ENCODE measurements at regions not wholly inside any gene's neighbourhood (a gene's known extent, or its start where the extent isn't known, plus 50 kb on each side); places are given as distances from the start of the nearest gene placed in this dataset.

DNA sequence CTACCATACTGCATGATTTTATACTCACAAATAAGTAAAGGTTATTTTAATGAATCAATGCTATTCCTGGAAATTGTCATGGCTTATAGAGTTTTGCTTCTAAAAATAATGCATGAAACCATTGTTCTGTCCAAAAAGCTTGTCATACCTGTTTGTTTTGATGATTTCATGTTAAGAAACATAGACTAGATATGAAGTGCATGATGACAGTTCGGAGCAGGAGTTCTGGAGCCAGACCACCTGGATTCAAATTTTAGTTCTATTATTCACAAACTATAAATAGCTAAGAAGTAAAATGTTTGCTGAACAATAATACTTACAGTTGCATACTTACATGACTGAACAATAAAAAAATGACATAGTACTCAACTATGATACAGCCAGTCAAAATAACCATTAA, 107.0 kb upstream of the AKR1E2 start:
- no peaks in the 10 kb centered on the region for H3K9me3 ChIP-seq
- H3K4me1 ChIP-seq, result no peaks in the 10 kb centered on the region
- WGBS, 5 donors, result 78 to 95% (median 93%) methylated on average over 1 of the region's 1 CpG
- intact Hi-C loops (cut with DNase I; ENCODE audit: low total_unique reads), result no loop called here
- TF ChIP-seq, protein P1, sequence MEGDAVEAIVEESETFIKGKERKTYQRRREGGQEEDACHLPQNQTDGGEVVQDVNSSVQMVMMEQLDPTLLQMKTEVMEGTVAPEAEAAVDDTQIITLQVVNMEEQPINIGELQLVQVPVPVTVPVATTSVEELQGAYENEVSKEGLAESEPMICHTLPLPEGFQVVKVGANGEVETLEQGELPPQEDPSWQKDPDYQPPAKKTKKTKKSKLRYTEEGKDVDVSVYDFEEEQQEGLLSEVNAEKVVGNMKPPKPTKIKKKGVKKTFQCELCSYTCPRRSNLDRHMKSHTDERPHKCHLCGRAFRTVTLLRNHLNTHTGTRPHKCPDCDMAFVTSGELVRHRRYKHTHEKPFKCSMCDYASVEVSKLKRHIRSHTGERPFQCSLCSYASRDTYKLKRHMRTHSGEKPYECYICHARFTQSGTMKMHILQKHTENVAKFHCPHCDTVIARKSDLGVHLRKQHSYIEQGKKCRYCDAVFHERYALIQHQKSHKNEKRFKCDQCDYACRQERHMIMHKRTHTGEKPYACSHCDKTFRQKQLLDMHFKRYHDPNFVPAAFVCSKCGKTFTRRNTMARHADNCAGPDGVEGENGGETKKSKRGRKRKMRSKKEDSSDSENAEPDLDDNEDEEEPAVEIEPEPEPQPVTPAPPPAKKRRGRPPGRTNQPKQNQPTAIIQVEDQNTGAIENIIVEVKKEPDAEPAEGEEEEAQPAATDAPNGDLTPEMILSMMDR (IDR thresholded peaks at IDR 0.05 in 8 of 11, conservative IDR thresholded peaks at IDR 0.05 in 3 of 11), result no peak
- TF ChIP-seq POLR2A (IDR thresholded peaks at IDR 0.05), result no peak
- TF ChIP-seq POLR2AphosphoS5 (IDR thresholded peaks at IDR 0.05), result no peak
- H3K4me3 ChIP-seq, result no peak overlapping the region
- H3K36me3 ChIP-seq, result no peaks in the 10 kb centered on the region
- peaks cover 0 to 3% (median 0%) of the 10 kb centered on the region in 7 donors for H3K27me3 ChIP-seq (replicated peaks in 1 of 7)
- H3K27ac ChIP-seq, result no peak overlapping the region
- DNase-seq, result no peak

DNA sequence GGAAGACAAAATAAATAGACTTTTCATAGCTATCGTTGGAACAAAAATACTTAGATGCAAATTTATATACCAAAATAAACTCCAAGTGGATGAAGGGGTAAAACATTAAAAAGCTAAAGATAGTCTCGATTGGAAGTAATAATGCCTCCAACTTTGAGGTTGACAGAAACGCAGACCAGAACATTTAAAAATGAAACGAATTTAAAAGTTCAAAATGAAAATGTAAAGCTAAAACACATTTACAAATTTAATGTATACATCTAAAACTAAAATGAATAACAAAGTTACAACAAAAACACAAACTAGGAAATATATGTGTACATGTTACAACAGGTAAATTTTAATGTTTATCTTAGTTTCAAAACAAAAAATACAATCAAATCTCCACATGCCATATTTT, 107.5 kb upstream of the AKR1E2 start:
- no peaks in the 10 kb centered on the region for H3K9me3 ChIP-seq
- no peaks in the 10 kb centered on the region for H3K4me1 ChIP-seq
- 80 to 93% (median 85%) methylated on average over 4 of the region's 4 CpGs for WGBS, 5 donors
- intact Hi-C loops (cut with DNase I; ENCODE audit: low total_unique reads), result no loop called here
- H3K4me3 ChIP-seq, result no peak overlapping the region
- no peak for TF ChIP-seq POLR2A (IDR thresholded peaks at IDR 0.05)
- no peak for TF ChIP-seq POLR2AphosphoS5 (IDR thresholded peaks at IDR 0.05)
- TF ChIP-seq, protein P1 (IDR thresholded peaks at IDR 0.05 in 8 of 11, conservative IDR thresholded peaks at IDR 0.05 in 3 of 11), result no peak
- no peaks in the 10 kb centered on the region for H3K36me3 ChIP-seq
- no peak for DNase-seq
- no peak overlapping the region for H3K27ac ChIP-seq
- H3K27me3 ChIP-seq (replicated peaks in 1 of 7), result peaks cover 0 to 3% (median 0%) of the 10 kb centered on the region in 7 donors

DNA sequence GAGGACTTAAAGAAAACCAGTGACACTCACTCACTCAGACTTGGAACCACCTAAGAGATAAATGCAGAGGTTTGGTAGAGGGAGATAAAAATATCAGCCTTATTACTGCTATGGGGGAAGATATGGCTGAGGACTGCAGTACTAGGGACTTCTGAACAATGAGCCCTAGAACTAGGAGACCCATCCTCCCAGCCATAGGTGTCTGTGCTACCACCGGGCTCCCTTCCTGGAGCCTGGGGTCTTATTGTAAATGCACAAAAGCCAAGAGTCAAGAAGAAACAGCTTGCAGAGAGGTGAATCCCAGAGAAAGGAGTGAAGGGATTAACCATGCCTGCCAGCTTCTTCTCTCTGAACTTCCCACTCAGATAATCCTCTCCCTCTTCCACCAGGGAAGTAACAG, 108.3 kb upstream of the AKR1E2 start:
- WGBS, 5 donors, result 68 to 96% (median 88%) methylated on average over 1 of the region's 1 CpG
- no peaks in the 10 kb centered on the region for H3K9me3 ChIP-seq

DNA sequence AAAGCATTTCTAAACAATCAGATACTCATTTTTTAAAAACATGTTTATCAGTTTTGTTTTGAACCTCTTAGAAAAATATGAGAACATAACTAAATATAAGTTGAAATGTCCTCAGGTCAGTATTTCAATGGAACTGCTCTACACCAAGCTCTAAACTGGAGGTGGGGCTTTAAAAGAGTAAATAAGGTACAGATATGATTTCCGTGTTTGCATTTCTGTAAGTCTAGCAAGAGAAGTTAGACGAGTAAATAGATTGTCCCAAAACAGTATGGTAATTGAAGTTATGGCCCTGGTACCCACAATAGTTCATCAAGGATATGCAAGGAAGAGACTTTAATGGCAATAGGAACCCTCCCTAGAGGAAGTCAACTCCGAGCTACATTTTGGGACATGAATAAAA, 115.1 kb upstream of the AKR1E2 start:
- WGBS, 5 donors, result 27 to 86% (median 58%) methylated on average over 3 of the region's 3 CpGs
- Histone ChIP-seq H3K36me3 (no peaks in the 10 kb centered on the region), H3K27me3 (replicated peaks in 1 of 7) (peaks cover 0 to 9% (median 0%) of the 10 kb centered on the region in 7 donors), H3K4me1 (no peaks in the 10 kb centered on the region), H3K27ac (no peak overlapping the region), H3K9me3 (no peaks in the 10 kb centered on the region), H3K4me3 (no peak overlapping the region)
- TF ChIP-seq, protein P1 (IDR thresholded peaks at IDR 0.05 in 8 of 11, conservative IDR thresholded peaks at IDR 0.05 in 3 of 11), result no peak
- TF ChIP-seq POLR2AphosphoS5 (IDR thresholded peaks at IDR 0.05) (no peak), POLR2A (IDR thresholded peaks at IDR 0.05) (no peak)
- DNase-seq, result no peak
- intact Hi-C loops (cut with DNase I; ENCODE audit: low total_unique reads), result no loop called here

More for the DNA sequence above, 108.3 kb upstream of the AKR1E2 start:
- TF ChIP-seq, protein P1 (IDR thresholded peaks at IDR 0.05 in 8 of 11, conservative IDR thresholded peaks at IDR 0.05 in 3 of 11), result no peak
- TF ChIP-seq POLR2A (IDR thresholded peaks at IDR 0.05) (no peak), POLR2AphosphoS5 (IDR thresholded peaks at IDR 0.05) (no peak)
- Histone ChIP-seq H3K36me3 (no peaks in the 10 kb centered on the region), H3K27me3 (replicated peaks in 1 of 7) (peaks cover 0 to 3% (median 0%) of the 10 kb centered on the region in 7 donors), H3K4me1 (no peaks in the 10 kb centered on the region), H3K27ac (no peak overlapping the region), H3K4me3 (no peak overlapping the region)
- DNase-seq, result no peak
- intact Hi-C loops (cut with DNase I; ENCODE audit: low total_unique reads), result no loop called here
